SK-N-MC (cell line): ENCODE measurements at regions not wholly inside any gene's neighbourhood (a gene's known extent, or its start where the extent isn't known, plus 50 kb on each side); places are given as distances from the start of the nearest gene placed in this dataset.

ENCODE experiments used
- EZH2 ChIP-seq: fragments of 200-600 bp; sonication (generic); IDR thresholded peaks from one replicate; pipeline ENCODE4 v1.6.1; 2017; ENCODE audit warnings: antibody characterized with exemption
- POLR2AphosphoS5 ChIP-seq: IDR thresholded peaks from 2 replicates; pipeline ENCODE4 v1.6.1; 2012; ENCODE audit warnings: mild to moderate bottlenecking, low read depth, low read length, borderline replicate concordance

- no peak for TF ChIP-seq EZH2
- TF ChIP-seq POLR2AphosphoS5: no peak
Observed at GRCh38 chr3:116905794-116906193, 196.2 kb downstream of the TUSC7 start.
